ENCODE measurements at regions not wholly inside any gene's neighbourhood (a gene's known extent, or its start where the extent isn't known, plus 50 kb on each side); places are given as distances from the start of the nearest gene placed in this dataset.

DNA sequence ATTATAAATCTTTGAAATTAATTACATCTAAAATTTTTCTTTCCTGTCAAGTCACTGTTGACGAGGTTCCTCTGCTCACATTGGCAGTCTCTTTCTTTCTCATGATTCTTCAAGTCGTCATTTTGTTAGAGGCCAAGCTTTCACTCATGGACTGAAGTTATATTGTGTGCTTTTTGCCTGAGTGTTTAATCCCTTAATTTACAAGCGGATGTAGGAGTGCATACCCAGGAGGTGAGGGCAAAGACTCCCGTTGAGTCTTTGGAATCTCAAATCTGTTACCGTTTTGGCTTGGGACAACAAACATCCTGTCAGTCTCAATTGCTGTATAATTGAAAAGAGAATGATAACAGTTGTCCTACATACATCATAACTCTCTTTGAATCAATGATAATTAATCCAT is 345.0 kb downstream of the TRIML1 start:
- no peaks in the 10 kb centered on the region for H3K4me1 Mint-ChIP-seq (ENCODE audit: low read depth, unreplicated experiment)
- DNase-seq, result no peak
- H3K27ac Mint-ChIP-seq (ENCODE audit: unreplicated experiment), result no peak overlapping the region
- H3K9me3 Mint-ChIP-seq (ENCODE audit: unreplicated experiment), result no peaks in the 10 kb centered on the region
- TF ChIP-seq, protein P1, sequence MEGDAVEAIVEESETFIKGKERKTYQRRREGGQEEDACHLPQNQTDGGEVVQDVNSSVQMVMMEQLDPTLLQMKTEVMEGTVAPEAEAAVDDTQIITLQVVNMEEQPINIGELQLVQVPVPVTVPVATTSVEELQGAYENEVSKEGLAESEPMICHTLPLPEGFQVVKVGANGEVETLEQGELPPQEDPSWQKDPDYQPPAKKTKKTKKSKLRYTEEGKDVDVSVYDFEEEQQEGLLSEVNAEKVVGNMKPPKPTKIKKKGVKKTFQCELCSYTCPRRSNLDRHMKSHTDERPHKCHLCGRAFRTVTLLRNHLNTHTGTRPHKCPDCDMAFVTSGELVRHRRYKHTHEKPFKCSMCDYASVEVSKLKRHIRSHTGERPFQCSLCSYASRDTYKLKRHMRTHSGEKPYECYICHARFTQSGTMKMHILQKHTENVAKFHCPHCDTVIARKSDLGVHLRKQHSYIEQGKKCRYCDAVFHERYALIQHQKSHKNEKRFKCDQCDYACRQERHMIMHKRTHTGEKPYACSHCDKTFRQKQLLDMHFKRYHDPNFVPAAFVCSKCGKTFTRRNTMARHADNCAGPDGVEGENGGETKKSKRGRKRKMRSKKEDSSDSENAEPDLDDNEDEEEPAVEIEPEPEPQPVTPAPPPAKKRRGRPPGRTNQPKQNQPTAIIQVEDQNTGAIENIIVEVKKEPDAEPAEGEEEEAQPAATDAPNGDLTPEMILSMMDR (IDR thresholded peaks at IDR 0.05; ENCODE audit: partially characterized antibody, unreplicated experiment), result no peak
- H3K4me3 Mint-ChIP-seq (ENCODE audit: unreplicated experiment), result no peak overlapping the region
- H3K27me3 Mint-ChIP-seq (ENCODE audit: unreplicated experiment), result no peaks in the 10 kb centered on the region
- H3K36me3 Mint-ChIP-seq (ENCODE audit: unreplicated experiment), result no peaks in the 10 kb centered on the region

DNA sequence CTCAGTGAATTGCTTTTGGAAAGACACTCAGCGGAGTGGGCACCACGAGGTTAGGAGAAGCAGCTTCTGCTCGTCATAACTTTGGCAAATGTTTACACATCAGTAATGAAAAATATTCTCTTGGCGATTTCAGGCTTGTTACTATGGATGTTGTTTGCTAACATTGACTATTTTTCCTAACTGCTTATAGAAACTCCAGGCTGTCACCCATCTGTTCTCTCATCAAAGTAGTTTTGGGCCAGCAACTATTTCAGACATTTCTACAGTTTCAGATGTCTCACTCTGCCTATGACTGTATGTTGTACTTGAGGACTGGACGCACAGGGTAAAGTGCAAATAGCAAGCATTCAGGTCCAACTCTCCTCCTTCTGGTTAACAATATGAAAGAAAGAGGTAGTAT is 346.7 kb downstream of the TRIML1 start:
- TF ChIP-seq, protein P1 (IDR thresholded peaks at IDR 0.05; ENCODE audit: partially characterized antibody, unreplicated experiment), result no peak
- Mint-ChIP-seq H3K9me3 (ENCODE audit: unreplicated experiment) (no peaks in the 10 kb centered on the region), H3K4me3 (ENCODE audit: unreplicated experiment) (no peak overlapping the region), H3K4me1 (ENCODE audit: low read depth, unreplicated experiment) (no peaks in the 10 kb centered on the region), H3K27ac (ENCODE audit: unreplicated experiment) (no peak overlapping the region), H3K36me3 (ENCODE audit: unreplicated experiment) (no peaks in the 10 kb centered on the region), H3K27me3 (ENCODE audit: unreplicated experiment) (no peaks in the 10 kb centered on the region)
- no peak for DNase-seq

DNA sequence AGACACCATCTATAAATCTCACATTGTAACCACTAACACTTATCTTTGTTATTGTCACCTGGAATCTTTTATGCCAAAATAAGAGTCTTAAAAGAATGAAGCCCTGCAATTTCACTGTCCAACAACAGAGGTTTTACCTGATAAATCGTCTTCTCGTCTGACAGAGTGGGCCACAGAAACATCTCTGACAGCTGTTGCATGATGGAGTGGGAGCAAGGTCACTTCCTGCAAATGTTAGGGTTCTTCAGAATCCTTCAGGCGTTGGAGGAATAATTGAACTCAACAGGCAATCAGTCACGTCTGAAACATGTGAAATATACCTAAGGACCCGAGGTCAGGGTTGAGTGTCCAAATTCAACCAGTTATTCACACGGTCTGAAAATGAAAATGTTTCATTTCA is 353.6 kb downstream of the TRIML1 start:
- DNase-seq, result no peak
- TF ChIP-seq, protein P1 (IDR thresholded peaks at IDR 0.05; ENCODE audit: partially characterized antibody, unreplicated experiment), result no peak
- Mint-ChIP-seq H3K27ac (ENCODE audit: unreplicated experiment) (no peak overlapping the region), H3K36me3 (ENCODE audit: unreplicated experiment) (no peaks in the 10 kb centered on the region), H3K9me3 (ENCODE audit: unreplicated experiment) (no peaks in the 10 kb centered on the region), H3K27me3 (ENCODE audit: unreplicated experiment) (peaks cover 2% of the 10 kb centered on the region), H3K4me1 (ENCODE audit: low read depth, unreplicated experiment) (no peaks in the 10 kb centered on the region), H3K4me3 (ENCODE audit: unreplicated experiment) (no peak overlapping the region)

DNA sequence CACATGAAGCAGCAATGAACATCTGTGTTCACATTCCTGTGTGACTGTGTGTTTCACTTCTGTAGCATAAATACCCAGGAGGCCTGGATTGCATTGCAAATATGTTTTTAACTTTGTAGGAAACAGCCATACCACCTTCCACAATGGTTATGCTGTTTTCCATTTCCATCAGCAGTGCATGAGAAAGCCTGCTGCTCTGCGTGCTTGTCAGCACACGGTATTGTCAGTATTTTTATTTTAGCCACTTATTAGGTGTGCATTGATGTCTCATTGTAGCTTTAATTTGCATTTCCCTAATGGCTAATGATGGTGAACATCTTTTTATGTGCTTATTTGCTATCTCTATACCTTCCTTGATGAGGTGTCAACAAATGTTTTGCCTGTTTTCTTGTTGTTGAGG is 355.9 kb downstream of the TRIML1 start:
- Mint-ChIP-seq H3K27ac (ENCODE audit: unreplicated experiment) (no peak overlapping the region), H3K4me1 (ENCODE audit: low read depth, unreplicated experiment) (no peaks in the 10 kb centered on the region), H3K27me3 (ENCODE audit: unreplicated experiment) (peaks cover 3% of the 10 kb centered on the region), H3K36me3 (ENCODE audit: unreplicated experiment) (no peaks in the 10 kb centered on the region), H3K4me3 (ENCODE audit: unreplicated experiment) (no peak overlapping the region), H3K9me3 (ENCODE audit: unreplicated experiment) (no peaks in the 10 kb centered on the region)
- TF ChIP-seq, protein P1 (IDR thresholded peaks at IDR 0.05; ENCODE audit: partially characterized antibody, unreplicated experiment), result no peak
- no peak for DNase-seq

DNA sequence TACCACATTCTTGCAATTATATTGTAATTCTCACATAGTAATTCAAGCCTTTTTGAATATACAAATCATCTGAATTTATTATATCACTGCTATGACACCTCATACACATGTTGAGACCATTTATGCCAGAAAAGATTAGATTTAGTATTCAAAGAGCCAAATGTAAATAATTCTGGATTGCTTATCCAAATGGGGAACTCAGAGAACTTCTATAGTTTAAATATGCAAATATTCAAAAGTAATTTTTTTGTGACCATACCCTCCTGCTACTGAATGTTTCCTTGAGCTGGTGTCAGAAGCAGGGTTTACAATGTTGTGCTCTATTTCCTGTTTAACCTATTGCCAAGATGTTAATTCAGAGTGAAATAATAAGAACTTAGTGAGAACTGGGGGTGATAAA is 372.2 kb downstream of the TRIML1 start:
- no peak for DNase-seq
- H3K27me3 Mint-ChIP-seq (ENCODE audit: unreplicated experiment), result no peaks in the 10 kb centered on the region
- no peaks in the 10 kb centered on the region for H3K9me3 Mint-ChIP-seq (ENCODE audit: unreplicated experiment)
- no peak overlapping the region for H3K4me3 Mint-ChIP-seq (ENCODE audit: unreplicated experiment)
- H3K4me1 Mint-ChIP-seq (ENCODE audit: low read depth, unreplicated experiment), result no peaks in the 10 kb centered on the region
- TF ChIP-seq, protein P1 (IDR thresholded peaks at IDR 0.05; ENCODE audit: partially characterized antibody, unreplicated experiment), result no peak
- H3K36me3 Mint-ChIP-seq (ENCODE audit: unreplicated experiment), result no peaks in the 10 kb centered on the region
- no peak overlapping the region for H3K27ac Mint-ChIP-seq (ENCODE audit: unreplicated experiment)

Measured in glutamatergic neuron (in vitro differentiated cells).